ENCODE measurements at regions not wholly inside any gene's neighbourhood (a gene's known extent, or its start where the extent isn't known, plus 50 kb on each side); places are given as distances from the start of the nearest gene placed in this dataset.

DNA sequence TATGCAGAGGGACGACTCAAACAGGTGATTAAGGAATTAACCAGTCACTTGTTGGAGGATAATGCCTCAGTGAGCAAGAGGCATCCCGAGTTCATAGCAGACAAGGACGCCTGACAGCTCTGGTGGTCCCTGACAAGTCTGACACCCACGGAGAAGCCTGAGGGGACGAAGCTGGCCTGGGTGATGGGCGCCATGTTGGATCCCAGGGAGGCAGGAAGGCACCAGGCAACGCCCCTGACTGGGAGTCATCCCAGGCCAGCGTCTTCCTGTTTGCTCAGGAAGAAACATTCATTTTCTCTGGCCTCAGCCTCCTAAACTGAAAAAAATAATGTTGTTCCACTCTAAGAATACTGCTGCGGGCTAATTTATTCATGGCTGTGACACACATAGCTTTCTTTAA lies 92.1 kb upstream of the ATP8B1 start:
- H3K27me3 ChIP-seq (ENCODE audit: insufficient read depth, low read length): no peaks in the 10 kb centered on the region
- Mint-ChIP-seq H3K27me3 (peaks cover 2 to 5% of the 10 kb centered on the region in 2 donors), H3K9me3 (peaks cover 0 to 5% (median 0%) of the 10 kb centered on the region in 8 donors), H3K27ac (no peak overlapping the region), H3K36me3 (no peaks in the 10 kb centered on the region), H3K4me3 (no peak overlapping the region), H3K4me1 (no peaks in the 10 kb centered on the region)
- ChIA-PET CTCF (ENCODE audit: partially characterized antibody) (no interaction called here), POLR2A (ENCODE audit: partially characterized antibody) (no interaction called here)
- intact Hi-C loops (cut with micrococcal nuclease): no loop called here
- H3K27ac ChIP-seq (ENCODE audit: low read depth, low read length): no peak overlapping the region
- no peaks in the 10 kb centered on the region for H3K36me3 ChIP-seq (ENCODE audit: insufficient read depth, low read length)
- H3K4me1 ChIP-seq (ENCODE audit: insufficient read depth, low read length): no peaks in the 10 kb centered on the region
- DNase-seq: no peak
- H3K9me3 ChIP-seq (ENCODE audit: control insufficient read depth in 1 of 2, low read length in 2 of 2): no peaks in the 10 kb centered on the region
- no peak overlapping the region for H3K4me3 ChIP-seq (ENCODE audit: low read length in 2 of 2)

DNA sequence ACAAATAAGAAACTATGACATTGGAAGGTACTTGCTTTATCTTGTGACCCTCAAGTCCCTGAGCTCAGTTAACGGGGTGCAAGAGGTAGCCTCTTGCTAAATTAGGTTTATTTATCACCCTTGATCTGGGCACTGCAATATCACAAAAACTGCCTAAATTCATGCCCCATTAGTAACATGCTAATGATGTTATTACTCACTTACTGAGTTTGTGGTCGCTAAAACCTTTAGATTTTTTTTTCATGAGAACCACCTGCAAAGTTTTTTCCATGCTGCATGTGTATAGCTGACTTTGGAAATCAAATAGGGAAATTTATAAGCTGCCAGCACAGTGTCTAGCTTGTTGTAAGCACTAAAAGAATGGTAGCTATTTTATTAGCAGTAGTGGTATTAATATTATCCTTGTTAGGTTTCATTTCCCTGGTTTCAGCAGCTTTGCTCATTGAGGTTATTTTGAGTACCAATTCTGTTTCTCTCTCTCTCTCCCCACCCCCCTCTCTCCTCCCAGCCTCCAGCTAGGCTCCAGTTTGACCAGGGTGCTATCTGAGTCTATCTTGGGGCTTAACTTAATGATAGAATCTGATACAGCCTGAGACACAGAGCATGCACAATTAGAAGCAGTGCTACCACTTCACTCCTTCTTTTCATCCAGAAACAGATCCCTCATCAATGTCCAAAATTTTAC lies 88.7 kb upstream of the ATP8B1 start:
- H3K9me3 Mint-ChIP-seq: peaks cover 0 to 16% (median under 1%) of the 10 kb centered on the region in 8 donors
- Histone ChIP-seq H3K36me3 (ENCODE audit: insufficient read depth, low read length) (no peaks in the 10 kb centered on the region), H3K4me1 (ENCODE audit: insufficient read depth, low read length) (no peaks in the 10 kb centered on the region), H3K9me3 (ENCODE audit: control insufficient read depth in 1 of 2, low read length in 2 of 2) (no peaks in the 10 kb centered on the region), H3K4me3 (ENCODE audit: low read length in 2 of 2) (no peak overlapping the region), H3K27me3 (ENCODE audit: insufficient read depth, low read length) (no peaks in the 10 kb centered on the region), H3K27ac (ENCODE audit: low read depth, low read length) (no peak overlapping the region)
- peaks cover 0 to 8% of the 10 kb centered on the region in 2 donors for H3K27me3 Mint-ChIP-seq
- no peaks in the 10 kb centered on the region for H3K36me3 Mint-ChIP-seq
- H3K4me1 Mint-ChIP-seq: no peaks in the 10 kb centered on the region
- no peak overlapping the region for H3K27ac Mint-ChIP-seq
- POLR2A ChIA-PET (ENCODE audit: partially characterized antibody): no interaction called here
- CTCF ChIA-PET (ENCODE audit: partially characterized antibody): interaction anchor here (2.3 kb wide), 1 partner anchor 10 kb away, joined by 12 read pairs; no protein-coding TSS in a partner anchor
- intact Hi-C loops (cut with micrococcal nuclease): no loop called here
- DNase-seq: no peak
- no peak overlapping the region for H3K4me3 Mint-ChIP-seq

DNA sequence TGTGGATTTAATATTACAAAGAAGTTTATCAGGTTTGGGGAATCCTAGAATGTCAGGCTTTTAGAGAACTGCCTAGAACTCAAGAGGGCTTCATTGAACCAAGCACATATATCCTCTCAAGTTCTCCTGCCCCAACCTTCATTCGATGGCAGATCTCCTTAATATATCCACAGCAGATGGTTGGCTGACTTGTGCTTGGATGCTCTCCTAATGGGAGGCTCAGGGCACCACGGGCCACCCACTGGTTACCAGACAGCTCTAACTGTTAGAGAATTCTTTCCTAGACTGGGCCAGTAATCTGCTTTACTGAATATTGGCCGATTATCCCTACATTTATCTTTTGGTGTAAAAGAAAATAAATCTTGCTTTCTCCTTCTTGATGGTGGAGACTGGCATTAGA lies 87.2 kb upstream of the ATP8B1 start:
- no peaks in the 10 kb centered on the region for H3K9me3 ChIP-seq (ENCODE audit: control insufficient read depth in 1 of 2, low read length in 2 of 2)
- no peaks in the 10 kb centered on the region for H3K4me1 ChIP-seq (ENCODE audit: insufficient read depth, low read length)
- no peak overlapping the region for H3K27ac Mint-ChIP-seq
- H3K4me1 Mint-ChIP-seq: no peaks in the 10 kb centered on the region
- no peak overlapping the region for H3K27ac ChIP-seq (ENCODE audit: low read depth, low read length)
- DNase-seq: no peak
- H3K36me3 ChIP-seq (ENCODE audit: insufficient read depth, low read length): no peaks in the 10 kb centered on the region
- no peaks in the 10 kb centered on the region for H3K27me3 ChIP-seq (ENCODE audit: insufficient read depth, low read length)
- ChIA-PET POLR2A (ENCODE audit: partially characterized antibody) (no interaction called here), CTCF (ENCODE audit: partially characterized antibody) (interaction anchor here (0.6 to 2.3 kb wide), 2 partner anchors 8 to 110 kb away, joined by 3 to 12 read pairs; no protein-coding TSS in a partner anchor)
- no peak overlapping the region for H3K4me3 ChIP-seq (ENCODE audit: low read length in 2 of 2)
- H3K9me3 Mint-ChIP-seq: peaks cover 0 to 10% (median 0%) of the 10 kb centered on the region in 8 donors
- intact Hi-C loops (cut with micrococcal nuclease): no loop called here
- no peak overlapping the region for H3K4me3 Mint-ChIP-seq
- H3K36me3 Mint-ChIP-seq: no peaks in the 10 kb centered on the region
- H3K27me3 Mint-ChIP-seq: peaks cover 0 to 6% of the 10 kb centered on the region in 2 donors

DNA sequence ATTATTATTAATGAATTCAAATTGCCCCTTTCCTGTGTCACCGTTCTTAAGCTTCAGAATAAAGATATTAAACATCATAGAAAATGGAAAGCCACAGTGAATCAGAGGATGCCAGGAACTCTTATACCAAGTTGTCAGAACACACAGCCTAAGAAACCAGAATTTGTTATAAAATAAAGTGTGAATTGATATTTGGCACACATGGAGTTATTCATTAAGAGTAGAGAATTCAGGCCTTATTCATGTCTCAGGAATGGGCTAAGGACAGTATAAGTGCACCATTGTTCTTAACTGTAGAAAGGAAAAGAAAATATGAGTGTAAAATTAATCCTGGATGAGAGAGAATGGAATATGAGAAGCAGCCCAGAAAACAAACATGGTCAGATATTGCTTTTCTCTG lies 86.7 kb upstream of the ATP8B1 start:
- POLR2A ChIA-PET (ENCODE audit: partially characterized antibody): no interaction called here
- no peaks in the 10 kb centered on the region for H3K4me1 Mint-ChIP-seq
- no peak overlapping the region for H3K4me3 Mint-ChIP-seq
- H3K27me3 Mint-ChIP-seq: peaks cover 0 to 6% of the 10 kb centered on the region in 2 donors
- peaks cover 0 to 10% (median 0%) of the 10 kb centered on the region in 8 donors for H3K9me3 Mint-ChIP-seq
- intact Hi-C loops (cut with micrococcal nuclease): loop anchor here (10.0 kb wide), 1 partner anchor 435 kb away; no protein-coding TSS in a partner anchor
- H3K27me3 ChIP-seq (ENCODE audit: insufficient read depth, low read length): no peaks in the 10 kb centered on the region
- H3K36me3 ChIP-seq (ENCODE audit: insufficient read depth, low read length): no peaks in the 10 kb centered on the region
- H3K27ac ChIP-seq (ENCODE audit: low read depth, low read length): no peak overlapping the region
- H3K4me1 ChIP-seq (ENCODE audit: insufficient read depth, low read length): no peaks in the 10 kb centered on the region
- H3K36me3 Mint-ChIP-seq: no peaks in the 10 kb centered on the region
- DNase-seq: no peak
- H3K4me3 ChIP-seq (ENCODE audit: low read length in 2 of 2): no peak overlapping the region
- CTCF ChIA-PET (ENCODE audit: partially characterized antibody): interaction anchor here (0.6 to 2.3 kb wide), 2 partner anchors 8 to 110 kb away, joined by 3 to 12 read pairs; no protein-coding TSS in a partner anchor
- H3K9me3 ChIP-seq (ENCODE audit: control insufficient read depth in 1 of 2, low read length in 2 of 2): no peaks in the 10 kb centered on the region
- H3K27ac Mint-ChIP-seq: no peak overlapping the region

DNA sequence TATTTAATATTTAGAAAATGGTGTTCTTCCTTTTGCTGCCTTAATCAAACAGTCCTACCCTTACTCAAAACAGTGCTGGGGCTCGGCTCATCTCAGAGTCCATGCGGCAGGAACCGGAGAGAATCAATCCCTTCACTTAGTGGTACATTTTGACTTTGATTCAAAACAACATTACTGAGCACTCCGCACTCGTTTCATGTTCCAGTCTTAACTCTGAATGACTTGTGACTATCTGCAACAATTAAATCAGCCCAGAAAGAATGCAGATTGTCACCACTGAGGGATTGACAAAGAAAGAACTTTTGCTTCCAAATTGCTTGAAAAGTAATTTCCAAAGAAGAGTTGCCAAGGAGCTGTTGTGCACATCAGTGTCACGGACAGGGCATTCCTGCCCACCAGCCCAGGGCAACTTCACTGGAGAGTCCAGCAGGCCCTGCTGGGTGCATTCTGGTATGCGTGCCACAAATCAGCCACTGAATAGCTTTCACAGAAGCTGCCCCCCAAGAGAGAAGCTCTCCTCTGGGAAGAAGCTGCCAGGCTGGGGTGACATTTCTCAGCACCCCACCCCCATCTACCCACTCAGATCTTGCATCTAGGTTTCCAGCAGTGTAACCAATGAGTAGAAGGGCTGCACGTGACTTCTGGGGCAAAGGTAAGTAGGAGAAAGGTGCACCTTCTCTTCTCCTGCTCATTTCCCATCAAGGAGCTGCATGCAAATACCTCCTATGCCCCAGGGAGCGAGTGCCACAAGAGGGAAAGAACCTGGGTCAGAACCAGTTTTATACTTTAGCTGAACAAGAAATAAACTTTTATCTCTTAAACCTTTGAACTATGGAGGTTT lies 84.6 kb upstream of the ATP8B1 start:
- H3K27me3 ChIP-seq (ENCODE audit: insufficient read depth, low read length): no peaks in the 10 kb centered on the region
- no peak overlapping the region for H3K27ac Mint-ChIP-seq
- peaks cover 0 to 2% of the 10 kb centered on the region in 2 donors for H3K27me3 Mint-ChIP-seq
- no peak overlapping the region for H3K27ac ChIP-seq (ENCODE audit: low read depth, low read length)
- ChIA-PET POLR2A (ENCODE audit: partially characterized antibody) (no interaction called here), CTCF (ENCODE audit: partially characterized antibody) (interaction anchor here (0.8 kb wide), 1 partner anchor 9 kb away, joined by 3 read pairs; no protein-coding TSS in a partner anchor)
- H3K4me1 ChIP-seq (ENCODE audit: insufficient read depth, low read length): no peaks in the 10 kb centered on the region
- peaks cover 0 to 10% (median 0%) of the 10 kb centered on the region in 8 donors for H3K9me3 Mint-ChIP-seq
- DNase-seq: no peak
- intact Hi-C loops (cut with micrococcal nuclease): loop anchor here (10.0 kb wide), 1 partner anchor 437 kb away; no protein-coding TSS in a partner anchor
- H3K4me1 Mint-ChIP-seq: no peaks in the 10 kb centered on the region
- no peaks in the 10 kb centered on the region for H3K9me3 ChIP-seq (ENCODE audit: control insufficient read depth in 1 of 2, low read length in 2 of 2)
- H3K36me3 Mint-ChIP-seq: no peaks in the 10 kb centered on the region
- no peaks in the 10 kb centered on the region for H3K36me3 ChIP-seq (ENCODE audit: insufficient read depth, low read length)
- no peak overlapping the region for H3K4me3 Mint-ChIP-seq
- no peak overlapping the region for H3K4me3 ChIP-seq (ENCODE audit: low read length in 2 of 2)

DNA sequence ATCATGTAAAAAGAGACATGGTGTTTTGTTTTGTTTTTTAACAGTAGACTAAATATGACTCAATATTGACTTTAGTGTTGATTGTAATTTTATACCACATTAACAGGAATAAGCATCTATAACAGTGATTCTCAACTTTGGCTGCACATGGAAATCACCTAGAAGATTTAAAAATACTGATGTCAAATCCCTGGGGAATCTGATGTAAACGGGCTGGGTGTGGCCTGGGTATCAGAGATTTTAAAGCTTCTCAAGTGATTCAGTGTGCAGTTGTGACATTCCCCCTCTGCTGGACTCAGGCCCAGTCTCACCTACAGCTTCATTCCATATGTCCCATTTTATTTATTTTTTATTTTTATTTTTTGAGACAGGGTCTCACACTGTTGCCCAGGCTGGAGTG lies 82.8 kb upstream of the ATP8B1 start:
- Mint-ChIP-seq H3K4me3 (no peak overlapping the region), H3K9me3 (peaks cover 0 to 10% (median 0%) of the 10 kb centered on the region in 8 donors), H3K27ac (no peak overlapping the region), H3K27me3 (peaks cover 2 to 5% of the 10 kb centered on the region in 2 donors), H3K36me3 (no peaks in the 10 kb centered on the region), H3K4me1 (peaks cover 0 to 3% (median 0%) of the 10 kb centered on the region in 4 donors)
- Histone ChIP-seq H3K27me3 (ENCODE audit: insufficient read depth, low read length) (no peaks in the 10 kb centered on the region), H3K36me3 (ENCODE audit: insufficient read depth, low read length) (no peaks in the 10 kb centered on the region), H3K9me3 (ENCODE audit: control insufficient read depth in 1 of 2, low read length in 2 of 2) (no peaks in the 10 kb centered on the region), H3K4me1 (ENCODE audit: insufficient read depth, low read length) (no peaks in the 10 kb centered on the region), H3K27ac (ENCODE audit: low read depth, low read length) (no peak overlapping the region), H3K4me3 (ENCODE audit: low read length in 2 of 2) (no peak overlapping the region)
- DNase-seq: no peak
- ChIA-PET POLR2A (ENCODE audit: partially characterized antibody) (no interaction called here), CTCF (ENCODE audit: partially characterized antibody) (no interaction called here)
- intact Hi-C loops (cut with micrococcal nuclease): loop anchor here (10.0 kb wide), 1 partner anchor 439 kb away; no protein-coding TSS in a partner anchor

DNA sequence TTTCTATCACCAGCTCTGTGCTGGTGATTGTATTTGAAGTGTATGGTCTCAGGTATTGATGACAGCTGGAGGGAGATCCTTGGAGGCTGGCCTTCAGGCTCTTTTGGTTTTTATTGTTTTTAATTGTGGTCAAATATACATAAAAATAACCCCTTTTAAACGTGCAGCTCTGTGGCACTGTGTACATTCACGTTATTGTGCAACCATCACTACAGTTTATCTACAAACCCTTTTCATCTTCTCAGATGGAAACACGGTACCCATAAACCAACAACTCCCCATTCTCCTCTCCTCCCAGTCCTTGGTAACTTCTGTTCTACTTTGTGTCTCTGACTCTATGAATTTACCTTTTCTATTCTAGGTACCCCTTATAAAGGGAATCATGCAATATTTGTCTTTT lies 79.3 kb upstream of the ATP8B1 start:
- ChIA-PET POLR2A (ENCODE audit: partially characterized antibody) (no interaction called here), CTCF (ENCODE audit: partially characterized antibody) (interaction anchor here (0.6 to 1.9 kb wide), 13 partner anchors 9 to 1280 kb away, joined by 3 to 12 read pairs (median 4); no protein-coding TSS in a partner anchor)
- DNase-seq: no peak
- H3K4me3 ChIP-seq (ENCODE audit: low read length in 2 of 2): no peak overlapping the region
- Mint-ChIP-seq H3K27ac (no peak overlapping the region), H3K9me3 (peaks cover 0 to 10% (median 4%) of the 10 kb centered on the region in 8 donors), H3K36me3 (no peaks in the 10 kb centered on the region), H3K27me3 (peaks cover 2 to 9% of the 10 kb centered on the region in 2 donors), H3K4me1 (peaks cover 0 to 3% (median 0%) of the 10 kb centered on the region in 4 donors), H3K4me3 (no peak overlapping the region)
- H3K4me1 ChIP-seq (ENCODE audit: insufficient read depth, low read length): no peaks in the 10 kb centered on the region
- no peaks in the 10 kb centered on the region for H3K36me3 ChIP-seq (ENCODE audit: insufficient read depth, low read length)
- H3K27ac ChIP-seq (ENCODE audit: low read depth, low read length): no peak overlapping the region
- H3K9me3 ChIP-seq (ENCODE audit: control insufficient read depth in 1 of 2, low read length in 2 of 2): no peaks in the 10 kb centered on the region
- no peaks in the 10 kb centered on the region for H3K27me3 ChIP-seq (ENCODE audit: insufficient read depth, low read length)
- intact Hi-C loops (cut with micrococcal nuclease): loop anchor here (2.0 to 10.0 kb wide), 3 partner anchors 255 to 442 kb away; no protein-coding TSS in a partner anchor
